GM10266 (cell line): ENCODE measurements at regions not wholly inside any gene's neighbourhood (a gene's known extent, or its start where the extent isn't known, plus 50 kb on each side); places are given as distances from the start of the nearest gene placed in this dataset.

Source experiments
- DNase-seq: peaks from one replicate; pipeline ENCODE4 v3.0.0; 2012; ENCODE audit errors: extremely low spot score
- TF ChIP-seq, protein P1 (sequence below): IDR thresholded peaks from 2 replicates; pipeline ENCODE4 v1.5.1; 2012; ENCODE audit warnings: mild to moderate bottlenecking, low read depth; ENCODE audit not compliant: control insufficient read depth, insufficient read depth; ENCODE audit errors: missing control alignments

- DNase-seq: no peak
Observed at GRCh38 chr1:109823543-109824348, 60.0 kb upstream of the EPS8L3 start.

DNA sequence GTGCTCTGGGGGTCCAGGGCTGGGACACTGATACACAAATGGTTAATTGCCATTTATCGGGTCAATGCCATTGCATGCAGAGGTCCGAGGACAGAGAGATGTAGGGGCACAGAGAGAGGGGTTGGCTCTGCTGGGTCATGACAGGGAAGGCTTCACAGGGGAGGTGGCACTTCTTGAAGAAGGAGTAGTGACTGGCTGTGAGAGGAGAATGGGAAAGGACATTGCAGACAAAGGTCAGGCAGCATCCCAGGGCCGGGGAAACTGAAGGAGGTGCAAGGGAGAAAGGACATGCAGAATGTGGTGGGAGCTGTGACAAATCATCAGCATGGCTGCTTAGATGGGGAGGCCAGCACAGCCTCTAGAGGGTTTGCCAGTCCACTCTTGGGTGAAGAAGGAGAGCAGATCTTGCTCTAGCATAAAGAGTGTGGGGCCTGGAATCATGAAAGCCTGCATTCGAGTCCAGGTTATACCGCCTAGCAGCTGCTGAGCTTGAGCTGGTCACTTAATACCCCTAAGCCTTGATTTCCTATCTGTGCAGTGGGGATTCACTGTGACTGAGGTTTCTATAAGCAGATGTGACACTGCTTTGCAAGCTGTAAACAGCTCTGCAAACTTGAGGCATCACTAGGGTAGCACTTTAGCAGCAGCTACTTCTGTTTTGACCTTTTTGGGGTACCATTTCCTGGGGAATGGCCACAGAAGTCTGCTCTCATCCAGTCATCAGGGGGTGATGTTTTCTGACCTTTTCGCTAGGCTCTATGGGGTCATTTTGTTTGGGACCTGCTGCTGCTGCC lies 59.2 kb upstream of the EPS8L3 start:
- DNase-seq: no peak
- TF ChIP-seq, protein P1, sequence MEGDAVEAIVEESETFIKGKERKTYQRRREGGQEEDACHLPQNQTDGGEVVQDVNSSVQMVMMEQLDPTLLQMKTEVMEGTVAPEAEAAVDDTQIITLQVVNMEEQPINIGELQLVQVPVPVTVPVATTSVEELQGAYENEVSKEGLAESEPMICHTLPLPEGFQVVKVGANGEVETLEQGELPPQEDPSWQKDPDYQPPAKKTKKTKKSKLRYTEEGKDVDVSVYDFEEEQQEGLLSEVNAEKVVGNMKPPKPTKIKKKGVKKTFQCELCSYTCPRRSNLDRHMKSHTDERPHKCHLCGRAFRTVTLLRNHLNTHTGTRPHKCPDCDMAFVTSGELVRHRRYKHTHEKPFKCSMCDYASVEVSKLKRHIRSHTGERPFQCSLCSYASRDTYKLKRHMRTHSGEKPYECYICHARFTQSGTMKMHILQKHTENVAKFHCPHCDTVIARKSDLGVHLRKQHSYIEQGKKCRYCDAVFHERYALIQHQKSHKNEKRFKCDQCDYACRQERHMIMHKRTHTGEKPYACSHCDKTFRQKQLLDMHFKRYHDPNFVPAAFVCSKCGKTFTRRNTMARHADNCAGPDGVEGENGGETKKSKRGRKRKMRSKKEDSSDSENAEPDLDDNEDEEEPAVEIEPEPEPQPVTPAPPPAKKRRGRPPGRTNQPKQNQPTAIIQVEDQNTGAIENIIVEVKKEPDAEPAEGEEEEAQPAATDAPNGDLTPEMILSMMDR: no peak

More at GRCh38 chr1:109823543-109824348, 60.0 kb upstream of the EPS8L3 start:
- TF ChIP-seq, protein P1: no peak

DNA sequence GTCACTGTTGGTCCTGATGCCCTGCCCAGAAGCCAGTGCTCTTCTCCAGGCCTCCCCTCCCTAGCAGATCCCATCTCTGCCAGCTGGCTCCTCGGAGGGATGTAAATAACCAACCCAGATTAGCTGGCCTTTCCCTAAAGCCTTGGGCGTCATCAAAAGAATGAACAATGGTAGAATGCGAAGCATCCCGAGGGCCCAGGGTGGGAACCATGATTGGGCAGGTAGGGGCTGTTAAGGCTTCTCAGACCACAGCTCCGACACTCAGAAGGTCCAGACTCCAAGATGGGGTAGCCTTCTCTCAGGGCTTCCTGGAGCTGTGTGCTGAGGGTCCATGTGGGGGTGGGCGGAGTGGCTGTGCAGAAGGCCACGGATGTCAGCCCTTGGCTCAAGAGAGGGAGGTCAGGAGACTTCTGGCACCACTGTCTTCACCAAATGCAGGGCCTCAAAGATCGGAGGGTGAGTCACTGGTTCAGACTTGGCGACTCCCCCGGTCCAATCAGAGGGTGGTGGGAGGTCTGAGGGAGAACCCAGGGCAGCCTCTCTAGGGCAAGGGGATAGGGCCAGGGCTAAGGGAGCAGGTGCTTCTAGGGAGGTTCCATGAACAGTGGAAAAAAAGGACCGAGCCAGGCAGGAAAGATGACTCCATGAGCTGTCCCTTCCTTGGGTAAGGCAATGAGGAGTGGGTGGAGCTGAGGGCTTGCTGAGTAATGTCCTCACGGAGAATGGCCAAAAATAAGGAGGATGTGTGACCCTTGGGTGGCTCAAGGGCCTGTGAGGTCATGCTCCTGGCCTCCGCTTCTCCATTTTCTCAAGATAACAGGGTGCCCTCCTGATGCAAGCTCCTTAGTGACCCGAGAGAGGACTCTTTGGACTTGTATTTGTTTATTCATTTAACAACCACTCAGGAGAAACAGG lies 58.4 kb upstream of the EPS8L3 start:
- TF ChIP-seq, protein P1: no peak
- no peak for DNase-seq

GRCh38 chr1:109821221-109821669 lies 57.5 kb upstream of the EPS8L3 start:
- no peak for DNase-seq
- TF ChIP-seq, protein P1: no peak

- no peak for DNase-seq
- TF ChIP-seq, protein P1: no peak
Observed at GRCh38 chr1:109819906-109820305, 56.2 kb upstream of the EPS8L3 start.

DNA sequence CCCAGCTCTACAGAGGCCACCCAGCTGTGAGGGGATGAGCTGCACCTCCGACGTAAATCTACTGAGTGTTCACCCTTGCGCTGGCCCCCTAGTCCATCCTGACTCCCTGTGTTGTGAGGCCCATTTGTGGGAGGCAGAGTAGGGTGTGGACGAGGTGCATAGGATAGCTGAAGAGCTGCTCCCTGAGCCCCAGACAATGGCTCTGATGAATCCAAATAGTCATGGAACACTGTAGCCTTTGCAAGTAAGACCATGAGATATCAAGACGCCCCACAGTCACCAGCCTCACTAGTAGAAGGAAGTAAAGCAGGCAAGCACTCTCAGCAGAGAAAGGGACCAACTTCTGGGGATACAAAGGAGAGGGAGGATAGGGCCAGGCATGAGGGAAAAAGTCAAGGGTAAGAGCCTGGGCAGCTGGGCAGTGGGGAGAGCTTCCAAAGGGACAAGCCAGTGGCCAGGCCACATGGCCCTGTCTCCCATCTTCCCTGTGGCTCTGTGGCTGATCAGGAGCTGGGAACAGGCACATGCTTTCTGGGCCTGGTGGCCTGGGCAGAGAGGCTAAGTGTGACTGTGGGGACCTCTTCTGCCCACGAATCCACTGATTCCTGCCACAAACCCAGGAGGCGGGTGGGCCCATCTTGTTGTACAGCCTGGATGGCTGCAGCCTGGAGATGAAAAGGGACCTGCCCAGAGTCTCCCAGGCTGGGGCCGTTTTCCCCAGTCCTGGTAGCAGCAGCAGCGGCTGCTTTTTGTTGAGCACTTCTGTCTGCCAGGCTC lies 55.5 kb upstream of the EPS8L3 start:
- DNase-seq: no peak

More for the DNA sequence above, 55.5 kb upstream of the EPS8L3 start:
- TF ChIP-seq, protein P1: no peak
